ENCODE measurements at regions not wholly inside any gene's neighbourhood (a gene's known extent, or its start where the extent isn't known, plus 50 kb on each side); places are given as distances from the start of the nearest gene placed in this dataset.
A peak's percentile ranks its signal among the peaks of the same experiment; 100 is the strongest.

DNA sequence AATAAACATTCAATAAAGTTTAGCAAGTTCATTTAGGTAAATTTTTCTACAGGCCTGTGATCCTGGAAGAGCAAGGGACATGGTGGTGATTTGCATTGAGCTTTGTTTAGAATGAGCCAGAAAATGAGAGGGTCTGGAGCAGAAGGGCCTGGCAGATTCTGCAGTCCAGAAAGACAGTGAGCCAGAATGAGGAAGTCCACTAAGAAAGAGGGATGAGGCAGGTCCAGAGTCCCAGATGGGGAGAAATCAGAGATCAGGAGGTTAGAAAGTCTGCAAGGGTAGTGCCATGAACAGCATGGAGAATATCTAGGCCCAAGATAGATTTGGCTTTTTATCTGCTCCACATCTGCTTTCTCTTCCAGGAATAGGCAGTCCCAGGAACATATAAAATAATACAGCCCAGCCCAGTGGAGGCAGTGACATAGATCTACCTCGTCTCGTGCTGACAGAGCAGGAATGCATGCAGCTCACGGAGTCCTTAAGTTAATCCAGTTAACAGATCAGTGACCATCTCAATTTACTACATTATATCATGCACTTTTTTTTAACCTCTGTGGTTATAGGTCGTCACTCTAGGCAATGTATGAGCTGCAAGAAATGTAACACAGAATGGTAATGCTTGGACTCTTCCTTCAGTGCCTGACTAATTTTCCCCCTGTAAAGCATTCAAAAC, 429.0 kb downstream of the SUCLG1 start:
- no peaks in the 10 kb centered on the region for H3K27me3 ChIP-seq (ENCODE audit: control insufficient read depth, insufficient read depth, low read length)
- H3K9me3 ChIP-seq (ENCODE audit: control insufficient read depth, insufficient read depth, low read length) = no peaks in the 10 kb centered on the region
- whole genome bisulfite sequencing (ENCODE audit: insufficient coverage) = 100% methylated on average over 2 of the region's 4 CpGs
- H3K27ac ChIP-seq (ENCODE audit: low read depth, low read length) = no peak overlapping the region
- peak in 1 of 6 donors; percentile 32 for DNase-seq (ENCODE audit: low read depth in 4 of 6, low spot score in 6 of 6)
- H3K36me3 ChIP-seq (ENCODE audit: control insufficient read depth, insufficient read depth, low read length) = no peaks in the 10 kb centered on the region
- H3K4me3 ChIP-seq (ENCODE audit: low read depth, low read length) = no peak overlapping the region
- no peaks in the 10 kb centered on the region for H3K4me1 ChIP-seq (ENCODE audit: control insufficient read depth, insufficient read depth, low read length)

- Histone ChIP-seq H3K36me3 (ENCODE audit: control insufficient read depth, insufficient read depth, low read length) (no peaks in the 10 kb centered on the region), H3K27ac (ENCODE audit: low read depth, low read length) (no peak overlapping the region), H3K4me3 (ENCODE audit: low read depth, low read length) (no peak overlapping the region), H3K4me1 (ENCODE audit: control insufficient read depth, insufficient read depth, low read length) (no peaks in the 10 kb centered on the region), H3K9me3 (ENCODE audit: control insufficient read depth, insufficient read depth, low read length) (no peaks in the 10 kb centered on the region), H3K27me3 (ENCODE audit: control insufficient read depth, insufficient read depth, low read length) (no peaks in the 10 kb centered on the region)
- no peak for DNase-seq (ENCODE audit: low read depth in 4 of 6, low spot score in 6 of 6)
- WGBS (ENCODE audit: insufficient coverage) = no CpG with 5 or more reads among the region's 3 CpGs
Observed at GRCh38 chr2:84026818-84027217, 432.3 kb downstream of the SUCLG1 start.

- no peaks in the 10 kb centered on the region for H3K9me3 ChIP-seq (ENCODE audit: control insufficient read depth, insufficient read depth, low read length)
- WGBS (ENCODE audit: insufficient coverage) = 92% methylated on average over 2 of the region's 5 CpGs
- peak in 5 of 6 donors; percentile 10 to 72 (median 31) for DNase-seq (ENCODE audit: low read depth in 4 of 6, low spot score in 6 of 6)
- no peaks in the 10 kb centered on the region for H3K27me3 ChIP-seq (ENCODE audit: control insufficient read depth, insufficient read depth, low read length)
- no peak overlapping the region for H3K27ac ChIP-seq (ENCODE audit: low read depth, low read length)
- H3K36me3 ChIP-seq (ENCODE audit: control insufficient read depth, insufficient read depth, low read length) = no peaks in the 10 kb centered on the region
- H3K4me1 ChIP-seq (ENCODE audit: control insufficient read depth, insufficient read depth, low read length) = no peaks in the 10 kb centered on the region
- H3K4me3 ChIP-seq (ENCODE audit: low read depth, low read length) = no peak overlapping the region
Observed at GRCh38 chr2:84022810-84023431, 436.2 kb downstream of the SUCLG1 start.

DNA sequence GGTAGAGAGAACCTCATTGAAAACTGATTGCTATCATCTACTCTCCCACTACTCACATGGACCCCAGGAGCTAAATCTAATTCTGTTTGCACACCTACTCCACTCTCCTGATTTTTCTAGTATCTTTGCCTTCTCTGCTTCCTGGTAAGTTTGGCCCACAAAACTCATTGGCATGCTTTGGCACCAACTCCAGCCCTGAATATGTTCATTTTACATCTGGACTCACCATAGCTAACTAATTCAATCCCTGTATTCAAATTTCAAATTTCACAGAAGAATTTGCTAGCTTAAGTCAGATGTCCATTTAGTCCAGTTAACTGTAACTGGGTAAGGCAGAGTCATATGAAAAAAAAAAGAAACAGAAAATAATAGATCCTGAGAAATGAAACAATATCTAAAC, 442.1 kb downstream of the SUCLG1 start:
- no peak overlapping the region for H3K4me3 ChIP-seq (ENCODE audit: low read depth, low read length)
- no peak for DNase-seq (ENCODE audit: low read depth in 4 of 6, low spot score in 6 of 6)
- H3K4me1 ChIP-seq (ENCODE audit: control insufficient read depth, insufficient read depth, low read length) = no peaks in the 10 kb centered on the region
- no peaks in the 10 kb centered on the region for H3K36me3 ChIP-seq (ENCODE audit: control insufficient read depth, insufficient read depth, low read length)
- H3K27ac ChIP-seq (ENCODE audit: low read depth, low read length) = no peak overlapping the region
- no peaks in the 10 kb centered on the region for H3K9me3 ChIP-seq (ENCODE audit: control insufficient read depth, insufficient read depth, low read length)
- H3K27me3 ChIP-seq (ENCODE audit: control insufficient read depth, insufficient read depth, low read length) = no peaks in the 10 kb centered on the region

DNA sequence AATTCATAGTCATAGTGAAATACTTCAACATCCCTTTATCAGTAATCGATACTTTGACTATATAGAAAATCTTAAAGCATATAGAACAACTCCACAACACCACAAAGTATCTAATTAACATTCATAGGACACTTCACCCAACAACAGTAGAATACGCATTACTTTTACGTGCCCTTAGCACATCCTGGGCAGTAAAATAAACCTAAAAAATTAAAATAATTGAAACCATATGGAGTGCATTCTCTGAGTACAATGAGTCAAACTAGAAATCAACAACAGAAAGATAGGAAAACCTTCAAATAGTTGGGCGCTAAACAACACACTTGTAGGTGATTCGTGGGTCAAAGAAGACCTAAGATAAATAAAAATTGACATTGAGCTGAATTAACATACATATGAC, 442.9 kb downstream of the SUCLG1 start:
- Histone ChIP-seq H3K27me3 (ENCODE audit: control insufficient read depth, insufficient read depth, low read length) (no peaks in the 10 kb centered on the region), H3K4me1 (ENCODE audit: control insufficient read depth, insufficient read depth, low read length) (no peaks in the 10 kb centered on the region), H3K9me3 (ENCODE audit: control insufficient read depth, insufficient read depth, low read length) (no peaks in the 10 kb centered on the region), H3K36me3 (ENCODE audit: control insufficient read depth, insufficient read depth, low read length) (no peaks in the 10 kb centered on the region), H3K4me3 (ENCODE audit: low read depth, low read length) (no peak overlapping the region), H3K27ac (ENCODE audit: low read depth, low read length) (no peak overlapping the region)
- DNase-seq (ENCODE audit: low read depth in 4 of 6, low spot score in 6 of 6) = no peak
- no CpG with 5 or more reads among the region's 5 CpGs for WGBS (ENCODE audit: insufficient coverage)

DNA sequence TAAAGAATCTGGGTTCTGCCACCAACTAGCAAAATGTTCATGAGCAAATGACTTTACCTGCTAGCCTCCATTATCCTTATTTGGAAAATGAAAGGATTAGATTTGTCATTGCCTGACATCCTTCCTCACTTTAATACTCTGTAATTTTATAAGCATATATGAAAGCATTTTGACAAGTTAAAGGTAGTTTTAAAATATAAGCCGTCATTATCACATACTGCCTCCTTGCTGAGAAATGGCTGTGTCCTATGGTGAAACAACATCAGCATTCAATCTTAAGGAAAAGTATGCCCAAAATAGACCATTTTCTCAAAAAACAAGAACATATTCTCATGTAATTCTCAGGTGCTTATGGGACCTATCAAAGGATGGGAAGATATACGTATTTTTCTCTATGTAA, 461.2 kb downstream of the SUCLG1 start:
- WGBS (ENCODE audit: insufficient coverage) = no CpG with 5 or more reads among the region's 2 CpGs
- no peak for DNase-seq (ENCODE audit: low read depth in 4 of 6, low spot score in 6 of 6)
- H3K4me1 ChIP-seq (ENCODE audit: control insufficient read depth, insufficient read depth, low read length) = no peaks in the 10 kb centered on the region
- H3K9me3 ChIP-seq (ENCODE audit: control insufficient read depth, insufficient read depth, low read length) = no peaks in the 10 kb centered on the region
- no peaks in the 10 kb centered on the region for H3K27me3 ChIP-seq (ENCODE audit: control insufficient read depth, insufficient read depth, low read length)
- H3K27ac ChIP-seq (ENCODE audit: low read depth, low read length) = no peak overlapping the region
- no peak overlapping the region for H3K4me3 ChIP-seq (ENCODE audit: low read depth, low read length)
- no peaks in the 10 kb centered on the region for H3K36me3 ChIP-seq (ENCODE audit: control insufficient read depth, insufficient read depth, low read length)

DNA sequence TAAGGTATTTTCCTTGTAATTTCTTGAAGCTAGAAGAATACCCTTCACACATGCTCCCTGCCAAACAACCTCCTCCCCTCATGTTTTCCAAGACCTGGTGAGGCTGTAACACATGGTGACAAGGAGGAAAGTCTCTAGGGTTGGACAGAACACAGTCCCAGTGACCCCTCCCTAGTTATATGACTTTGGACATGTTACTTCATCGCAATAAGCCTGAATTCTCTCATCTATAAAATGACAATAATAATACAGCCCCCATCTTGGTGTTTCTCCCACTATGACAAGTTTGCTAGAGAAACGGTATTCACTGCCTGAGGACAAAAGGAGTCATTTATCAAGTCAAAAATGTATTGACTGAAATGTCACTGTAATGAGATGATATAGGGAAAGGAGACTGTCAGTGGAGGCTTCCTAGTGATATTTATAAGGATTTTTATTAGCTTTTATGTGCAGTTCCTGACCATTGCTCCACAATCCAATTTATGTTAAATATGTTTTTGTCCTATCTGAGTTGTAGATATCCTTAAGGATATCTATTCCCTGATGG, 464.4 kb downstream of the SUCLG1 start:
- Histone ChIP-seq H3K4me3 (ENCODE audit: low read depth, low read length) (no peak overlapping the region), H3K4me1 (ENCODE audit: control insufficient read depth, insufficient read depth, low read length) (no peaks in the 10 kb centered on the region), H3K27me3 (ENCODE audit: control insufficient read depth, insufficient read depth, low read length) (no peaks in the 10 kb centered on the region), H3K27ac (ENCODE audit: low read depth, low read length) (no peak overlapping the region), H3K36me3 (ENCODE audit: control insufficient read depth, insufficient read depth, low read length) (no peaks in the 10 kb centered on the region), H3K9me3 (ENCODE audit: control insufficient read depth, insufficient read depth, low read length) (no peaks in the 10 kb centered on the region)
- DNase-seq (ENCODE audit: low read depth in 4 of 6, low spot score in 6 of 6) = no peak
- 50% methylated on average over 1 of the region's 2 CpGs for WGBS (ENCODE audit: insufficient coverage)

- DNase-seq (ENCODE audit: low read depth in 4 of 6, low spot score in 6 of 6) = no peak
- Histone ChIP-seq H3K27ac (ENCODE audit: low read depth, low read length) (no peak overlapping the region), H3K9me3 (ENCODE audit: control insufficient read depth, insufficient read depth, low read length) (no peaks in the 10 kb centered on the region), H3K4me1 (ENCODE audit: control insufficient read depth, insufficient read depth, low read length) (no peaks in the 10 kb centered on the region), H3K27me3 (ENCODE audit: control insufficient read depth, insufficient read depth, low read length) (no peaks in the 10 kb centered on the region), H3K36me3 (ENCODE audit: control insufficient read depth, insufficient read depth, low read length) (no peaks in the 10 kb centered on the region), H3K4me3 (ENCODE audit: low read depth, low read length) (no peak overlapping the region)
- no CpG with 5 or more reads among the region's 1 CpG for WGBS (ENCODE audit: insufficient coverage)
Observed at GRCh38 chr2:83993873-83994632, 465.0 kb downstream of the SUCLG1 start.

GRCh38 chr2:83991992-83992391, 467.1 kb downstream of the SUCLG1 start:
- no peaks in the 10 kb centered on the region for H3K9me3 ChIP-seq (ENCODE audit: control insufficient read depth, insufficient read depth, low read length)
- H3K36me3 ChIP-seq (ENCODE audit: control insufficient read depth, insufficient read depth, low read length) = no peaks in the 10 kb centered on the region
- no peak for DNase-seq (ENCODE audit: low read depth in 4 of 6, low spot score in 6 of 6)
- no peaks in the 10 kb centered on the region for H3K4me1 ChIP-seq (ENCODE audit: control insufficient read depth, insufficient read depth, low read length)
- no peak overlapping the region for H3K27ac ChIP-seq (ENCODE audit: low read depth, low read length)
- H3K4me3 ChIP-seq (ENCODE audit: low read depth, low read length) = no peak overlapping the region
- WGBS (ENCODE audit: insufficient coverage) = 83% methylated on average over 1 of the region's 3 CpGs
- H3K27me3 ChIP-seq (ENCODE audit: control insufficient read depth, insufficient read depth, low read length) = no peaks in the 10 kb centered on the region
